WTC11 (cell line): ENCODE measurements at regions not wholly inside any gene's neighbourhood (a gene's known extent, or its start where the extent isn't known, plus 50 kb on each side); places are given as distances from the start of the nearest gene placed in this dataset.
A peak's percentile ranks its signal among the peaks of the same experiment; 100 is the strongest.

Experiments
- ATAC-seq: fragments of 200-7000 bp; cut with Tn5 transposase; 2 replicates; pipeline ENCODE4 v1.10.0; 2021; ENCODE audit warnings: mild to moderate bottlenecking, moderate library complexity
- CTCF ChIA-PET: fragments of 300-600 bp; sonication (Branson Sonifier 250); formaldehyde crosslinking; loops from one replicate; lab custom pipeline; 2021; ENCODE audit warnings: antibody characterized with exemption; lab: Charles Lee
- POLR2A ChIA-PET: fragments of 350-600 bp; sonication (Branson Sonifier 250); formaldehyde crosslinking; loops from one replicate; lab custom pipeline; 2021; ENCODE audit warnings: antibody characterized with exemption; lab: Charles Lee
- DNase-seq: peaks from one replicate; pipeline ENCODE4 v3.0.0; 2021; ENCODE audit warnings: low spot score
- H3K27ac Mint-ChIP-seq: 2 replicates; pipeline ENCODE4 v1.8.0; 2021; ENCODE audit warnings: mixed read lengths
- H3K27me3 Mint-ChIP-seq: 2 replicates; pipeline ENCODE4 v1.8.0; 2021; ENCODE audit warnings: low read depth, mild to moderate bottlenecking, moderate library complexity, mixed read lengths
- H3K36me3 Mint-ChIP-seq: 2 replicates; pipeline ENCODE4 v1.8.0; 2021; ENCODE audit warnings: mixed read lengths
- H3K4me1 Mint-ChIP-seq: 2 replicates; pipeline ENCODE4 v1.8.0; 2022; ENCODE audit warnings: mixed read lengths
- H3K4me3 Mint-ChIP-seq: 2 replicates; pipeline ENCODE4 v1.8.0; 2021; ENCODE audit warnings: mild to moderate bottlenecking, moderate library complexity, mixed read lengths
- H3K9me3 Mint-ChIP-seq: 2 replicates; pipeline ENCODE4 v1.8.0; 2021; ENCODE audit warnings: mixed read lengths
- ATF2 ChIP-seq: sonication (generic); formaldehyde crosslinking; IDR thresholded peaks from 2 replicates; pipeline ENCODE4 v1.8.1; 2022; ENCODE audit warnings: low read depth, missing genetic modification reagents, borderline replicate concordance
- E2F4 ChIP-seq: sonication (generic); formaldehyde crosslinking; IDR thresholded peaks from 2 replicates; pipeline ENCODE4 v1.8.1; 2022; ENCODE audit warnings: low read depth, mild to moderate bottlenecking, moderate library complexity, missing genetic modification reagents, borderline replicate concordance
- ELF4 ChIP-seq: sonication (generic); formaldehyde crosslinking; IDR thresholded peaks from 2 replicates; pipeline ENCODE4 v1.8.1; 2022; ENCODE audit warnings: low read depth, mild to moderate bottlenecking, moderate library complexity, missing genetic modification reagents
- ETV6 ChIP-seq: sonication (generic); formaldehyde crosslinking; IDR thresholded peaks from 2 replicates; pipeline ENCODE4 v1.8.1; 2022; ENCODE audit warnings: mild to moderate bottlenecking, missing genetic modification reagents
- GABPB1 ChIP-seq: sonication (generic); formaldehyde crosslinking; IDR thresholded peaks from 2 replicates; pipeline ENCODE4 v1.8.1; 2023; ENCODE audit warnings: mild to moderate bottlenecking, missing genetic modification reagents
- IRF1 ChIP-seq: sonication (generic); formaldehyde crosslinking; IDR thresholded peaks from 2 replicates; pipeline ENCODE4 v1.8.0; 2023; ENCODE audit warnings: missing genetic modification reagents
- JAZF1 ChIP-seq: fragments of 250-450 bp; sonication (Bioruptor Pico); IDR thresholded peaks from 2 replicates; pipeline ENCODE4 v1.9.0; 2021; ENCODE audit warnings: moderate library complexity, mild to moderate bottlenecking, inconsistent platforms
- JUN ChIP-seq: sonication (generic); formaldehyde crosslinking; IDR thresholded peaks from 2 replicates; pipeline ENCODE4 v1.8.0; 2023; ENCODE audit warnings: mild to moderate bottlenecking, missing genetic modification reagents
- NFATC4 ChIP-seq: fragments of 250-450 bp; sonication (Bioruptor Pico); IDR thresholded peaks from 2 replicates; pipeline ENCODE4 v1.9.0; 2021; ENCODE audit warnings: mild to moderate bottlenecking
- NR1H2 ChIP-seq: sonication (generic); formaldehyde crosslinking; IDR thresholded peaks from 2 replicates; pipeline ENCODE4 v1.9.0; 2021; ENCODE audit warnings: mild to moderate bottlenecking, moderate library complexity, missing genetic modification reagents
- RELA ChIP-seq: sonication (generic); formaldehyde crosslinking; IDR thresholded peaks from 2 replicates; pipeline ENCODE4 v1.8.1; 2022; ENCODE audit warnings: missing genetic modification reagents, mild to moderate bottlenecking, borderline replicate concordance
- SMAD4 ChIP-seq: sonication (generic); formaldehyde crosslinking; IDR thresholded peaks from 2 replicates; pipeline ENCODE4 v1.8.0; 2022; ENCODE audit warnings: mild to moderate bottlenecking, missing genetic modification reagents
- TEAD4 ChIP-seq: sonication (generic); formaldehyde crosslinking; IDR thresholded peaks from 2 replicates; pipeline ENCODE4 v1.8.0; 2022; ENCODE audit warnings: mild to moderate bottlenecking, missing genetic modification reagents
- ZBTB43 ChIP-seq: sonication (generic); formaldehyde crosslinking; IDR thresholded peaks from 2 replicates; pipeline ENCODE4 v1.8.1; 2023; ENCODE audit warnings: mild to moderate bottlenecking, missing genetic modification reagents
- ZNF263 ChIP-seq: sonication (generic); formaldehyde crosslinking; IDR thresholded peaks from 2 replicates; pipeline ENCODE4 v1.8.1; 2022; ENCODE audit warnings: low read depth, mild to moderate bottlenecking, moderate library complexity, missing genetic modification reagents
- TF ChIP-seq, protein P1 (sequence below): fragments of 250-450 bp; sonication (Bioruptor Pico); IDR thresholded peaks from 2 replicates; pipeline ENCODE4 v1.9.0; 2021; ENCODE audit warnings: moderate library complexity, mild to moderate bottlenecking, inconsistent platforms, borderline replicate concordance
- TF ChIP-seq, protein P2 (sequence below): sonication (generic); formaldehyde crosslinking; IDR thresholded peaks from 2 replicates; pipeline ENCODE4 v1.8.1; 2022; ENCODE audit warnings: mild to moderate bottlenecking, missing genetic modification reagents, moderate library complexity, borderline replicate concordance
- TF ChIP-seq, protein P3 (sequence below): fragments of 200-600 bp; IDR thresholded peaks from 2 replicates; pipeline ENCODE4 v1.8.0; 2022; ENCODE audit warnings: antibody characterized with exemption
- TF ChIP-seq, protein P4 (sequence below): fragments of 250-450 bp; sonication (Bioruptor Pico); IDR thresholded peaks from 2 replicates; pipeline ENCODE4 v1.9.0; 2021; ENCODE audit warnings: mild to moderate bottlenecking

GRCh38 chr6:87798393-87799278 is 96.6 kb upstream of the AKIRIN2 start:
- ATAC-seq (no peak), DNase-seq (no peak)
- H3K27me3 Mint-ChIP-seq: no peaks in the 10 kb centered on the region
- H3K36me3 Mint-ChIP-seq: no peaks in the 10 kb centered on the region
- H3K4me3 Mint-ChIP-seq: no peak overlapping the region
- no peak for TF ChIP-seq NR1H2 (CRISPR knock-in tag)
- TF ChIP-seq JAZF1 (CRISPR knock-in tag): no peak
- no peak for TF ChIP-seq ZNF263 (CRISPR knock-in tag)
- TF ChIP-seq IRF1 (CRISPR knock-in tag): no peak
- TF ChIP-seq, protein P1, sequence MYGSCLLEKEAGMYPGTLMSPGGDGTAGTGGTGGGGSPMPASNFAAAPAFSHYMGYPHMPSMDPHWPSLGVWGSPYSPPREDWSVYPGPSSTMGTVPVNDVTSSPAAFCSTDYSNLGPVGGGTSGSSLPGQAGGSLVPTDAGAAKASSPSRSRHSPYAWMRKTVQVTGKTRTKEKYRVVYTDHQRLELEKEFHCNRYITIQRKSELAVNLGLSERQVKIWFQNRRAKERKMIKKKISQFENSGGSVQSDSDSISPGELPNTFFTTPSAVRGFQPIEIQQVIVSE (CRISPR knock-in tag): no peak
- TF ChIP-seq SMAD4 (CRISPR knock-in tag): no peak
- no peak for TF ChIP-seq ELF4
- peak; percentile 73 for TF ChIP-seq GABPB1 (CRISPR knock-in tag)
- H3K4me1 Mint-ChIP-seq: peaks cover 33% of the 10 kb centered on the region
- POLR2A ChIA-PET: no interaction called here
- no peaks in the 10 kb centered on the region for H3K9me3 Mint-ChIP-seq
- CTCF ChIA-PET: no interaction called here
- no peak overlapping the region for H3K27ac Mint-ChIP-seq

DNA sequence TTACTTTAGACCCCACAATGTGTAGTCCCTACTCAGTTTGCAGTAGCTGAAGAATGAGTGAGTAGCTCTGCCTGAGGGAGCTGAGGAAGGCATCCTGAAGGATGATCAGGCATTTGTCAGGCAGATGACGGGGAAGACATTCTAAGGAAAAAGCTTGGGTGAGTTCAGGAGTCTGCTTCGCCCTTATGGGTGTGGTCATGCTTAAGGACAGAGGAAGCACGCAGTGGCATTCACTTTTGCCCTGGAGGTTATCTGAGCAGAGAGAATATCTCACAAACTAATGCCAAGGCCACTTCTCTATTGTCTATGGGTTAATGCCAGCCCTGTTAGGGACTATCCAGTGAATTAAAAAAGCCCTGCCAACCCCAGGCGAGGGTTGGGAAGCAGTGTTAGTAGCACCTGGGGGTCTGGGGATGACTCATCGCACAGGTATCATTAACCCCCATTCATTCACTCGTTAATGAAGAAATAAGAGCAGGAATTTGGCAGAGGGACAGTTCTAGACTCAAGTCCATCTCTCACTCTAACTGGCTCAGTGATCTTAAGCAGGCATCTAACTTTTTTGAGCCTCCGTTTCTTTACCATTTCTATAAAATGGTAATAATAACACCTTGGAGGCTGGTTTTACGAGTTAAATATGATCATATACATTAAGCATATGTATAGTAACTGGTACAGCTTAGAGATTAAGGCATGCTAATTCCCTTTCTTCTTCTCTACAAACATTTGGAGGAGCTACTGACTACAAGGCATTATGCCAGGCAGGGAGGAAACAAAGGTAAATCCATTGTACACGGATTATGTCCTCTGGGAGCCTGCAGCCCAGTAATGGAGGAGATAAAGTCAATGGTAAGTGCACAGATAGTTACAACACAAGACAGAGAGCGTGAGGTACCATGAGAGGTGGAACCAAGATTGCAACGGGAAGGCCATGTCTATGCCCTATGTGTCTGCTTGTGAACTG is 93.2 kb upstream of the AKIRIN2 start:
- H3K27ac Mint-ChIP-seq: no peak overlapping the region
- H3K9me3 Mint-ChIP-seq: no peaks in the 10 kb centered on the region
- ChIA-PET POLR2A (no interaction called here), CTCF (no interaction called here)
- no peaks in the 10 kb centered on the region for H3K36me3 Mint-ChIP-seq
- no peaks in the 10 kb centered on the region for H3K27me3 Mint-ChIP-seq
- no peak overlapping the region for H3K4me3 Mint-ChIP-seq
- DNase-seq (no peak), ATAC-seq (peak; percentile 44)
- peaks cover 38% of the 10 kb centered on the region for H3K4me1 Mint-ChIP-seq
- TF ChIP-seq TEAD4: no peak
- TF ChIP-seq ATF2 (CRISPR knock-in tag): no peak
- no peak for TF ChIP-seq JUN (CRISPR knock-in tag)
- TF ChIP-seq, protein P2, sequence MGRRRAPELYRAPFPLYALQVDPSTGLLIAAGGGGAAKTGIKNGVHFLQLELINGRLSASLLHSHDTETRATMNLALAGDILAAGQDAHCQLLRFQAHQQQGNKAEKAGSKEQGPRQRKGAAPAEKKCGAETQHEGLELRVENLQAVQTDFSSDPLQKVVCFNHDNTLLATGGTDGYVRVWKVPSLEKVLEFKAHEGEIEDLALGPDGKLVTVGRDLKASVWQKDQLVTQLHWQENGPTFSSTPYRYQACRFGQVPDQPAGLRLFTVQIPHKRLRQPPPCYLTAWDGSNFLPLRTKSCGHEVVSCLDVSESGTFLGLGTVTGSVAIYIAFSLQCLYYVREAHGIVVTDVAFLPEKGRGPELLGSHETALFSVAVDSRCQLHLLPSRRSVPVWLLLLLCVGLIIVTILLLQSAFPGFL (CRISPR knock-in tag): no peak
- no peak for TF ChIP-seq NFATC4
- TF ChIP-seq RELA (CRISPR knock-in tag): no peak
- TF ChIP-seq, protein P3, sequence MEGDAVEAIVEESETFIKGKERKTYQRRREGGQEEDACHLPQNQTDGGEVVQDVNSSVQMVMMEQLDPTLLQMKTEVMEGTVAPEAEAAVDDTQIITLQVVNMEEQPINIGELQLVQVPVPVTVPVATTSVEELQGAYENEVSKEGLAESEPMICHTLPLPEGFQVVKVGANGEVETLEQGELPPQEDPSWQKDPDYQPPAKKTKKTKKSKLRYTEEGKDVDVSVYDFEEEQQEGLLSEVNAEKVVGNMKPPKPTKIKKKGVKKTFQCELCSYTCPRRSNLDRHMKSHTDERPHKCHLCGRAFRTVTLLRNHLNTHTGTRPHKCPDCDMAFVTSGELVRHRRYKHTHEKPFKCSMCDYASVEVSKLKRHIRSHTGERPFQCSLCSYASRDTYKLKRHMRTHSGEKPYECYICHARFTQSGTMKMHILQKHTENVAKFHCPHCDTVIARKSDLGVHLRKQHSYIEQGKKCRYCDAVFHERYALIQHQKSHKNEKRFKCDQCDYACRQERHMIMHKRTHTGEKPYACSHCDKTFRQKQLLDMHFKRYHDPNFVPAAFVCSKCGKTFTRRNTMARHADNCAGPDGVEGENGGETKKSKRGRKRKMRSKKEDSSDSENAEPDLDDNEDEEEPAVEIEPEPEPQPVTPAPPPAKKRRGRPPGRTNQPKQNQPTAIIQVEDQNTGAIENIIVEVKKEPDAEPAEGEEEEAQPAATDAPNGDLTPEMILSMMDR: no peak
- no peak for TF ChIP-seq ZBTB43 (CRISPR knock-in tag)
- TF ChIP-seq, protein P4, sequence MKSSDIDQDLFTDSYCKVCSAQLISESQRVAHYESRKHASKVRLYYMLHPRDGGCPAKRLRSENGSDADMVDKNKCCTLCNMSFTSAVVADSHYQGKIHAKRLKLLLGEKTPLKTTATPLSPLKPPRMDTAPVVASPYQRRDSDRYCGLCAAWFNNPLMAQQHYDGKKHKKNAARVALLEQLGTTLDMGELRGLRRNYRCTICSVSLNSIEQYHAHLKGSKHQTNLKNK (CRISPR knock-in tag): no peak
- no peak for TF ChIP-seq JAZF1 (CRISPR knock-in tag)
- no peak for TF ChIP-seq E2F4 (CRISPR knock-in tag)
- TF ChIP-seq ETV6 (CRISPR knock-in tag): no peak
